ENCODE measurements at regions not wholly inside any gene's neighbourhood (a gene's known extent, or its start where the extent isn't known, plus 50 kb on each side); places are given as distances from the start of the nearest gene placed in this dataset.
"Not testable (repeated sequence)": the region's sequence is repeated elsewhere in the genome, so short reads cannot be mapped to it uniquely, and the experiment has no call there.

GRCh38 chrX:26911785-26912184 is 551.4 kb downstream of the PPP4R3C start:
- TF ChIP-seq, protein P1, sequence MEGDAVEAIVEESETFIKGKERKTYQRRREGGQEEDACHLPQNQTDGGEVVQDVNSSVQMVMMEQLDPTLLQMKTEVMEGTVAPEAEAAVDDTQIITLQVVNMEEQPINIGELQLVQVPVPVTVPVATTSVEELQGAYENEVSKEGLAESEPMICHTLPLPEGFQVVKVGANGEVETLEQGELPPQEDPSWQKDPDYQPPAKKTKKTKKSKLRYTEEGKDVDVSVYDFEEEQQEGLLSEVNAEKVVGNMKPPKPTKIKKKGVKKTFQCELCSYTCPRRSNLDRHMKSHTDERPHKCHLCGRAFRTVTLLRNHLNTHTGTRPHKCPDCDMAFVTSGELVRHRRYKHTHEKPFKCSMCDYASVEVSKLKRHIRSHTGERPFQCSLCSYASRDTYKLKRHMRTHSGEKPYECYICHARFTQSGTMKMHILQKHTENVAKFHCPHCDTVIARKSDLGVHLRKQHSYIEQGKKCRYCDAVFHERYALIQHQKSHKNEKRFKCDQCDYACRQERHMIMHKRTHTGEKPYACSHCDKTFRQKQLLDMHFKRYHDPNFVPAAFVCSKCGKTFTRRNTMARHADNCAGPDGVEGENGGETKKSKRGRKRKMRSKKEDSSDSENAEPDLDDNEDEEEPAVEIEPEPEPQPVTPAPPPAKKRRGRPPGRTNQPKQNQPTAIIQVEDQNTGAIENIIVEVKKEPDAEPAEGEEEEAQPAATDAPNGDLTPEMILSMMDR (IDR thresholded peaks at IDR 0.05 in 8 of 11, conservative IDR thresholded peaks at IDR 0.05 in 3 of 11): not testable (repeated sequence)
- not testable (repeated sequence) for TF ChIP-seq POLR2AphosphoS5 (IDR thresholded peaks at IDR 0.05)
